Gastrocnemius medialis (tissue), 4 donors: ENCODE measurements at regions not wholly inside any gene's neighbourhood (a gene's known extent, or its start where the extent isn't known, plus 50 kb on each side); places are given as distances from the start of the nearest gene placed in this dataset.

ENCODE experiments used
- ATAC-seq, 2 donors: fragments of 150-250 bp; one replicate each; pipeline ENCODE4 v1.9.1; 2016
- DNase-seq, 2 donors: peaks; one replicate each; pipeline ENCODE4 v3.0.0-alpha.2; 2019
- H3K27ac ChIP-seq, 4 donors: fragments of 200-600 bp; sonication (generic); 1 replicate in 1 of 4; 2 replicates in 3 of 4; pipeline ENCODE4 v1.5.1; 2016 to 2018; ENCODE audit warnings: mild to moderate bottlenecking in 2 of 4, moderate library complexity in 1 of 4
- H3K27me3 ChIP-seq, 3 donors: fragments of 200-600 bp; sonication (generic) in 2 of 3; 1 replicate in 1 of 3; 2 replicates in 2 of 3; pipeline versions ENCODE4 v1.5.1 to v1.6.0; 2016 to 2019; ENCODE audit warnings: mild to moderate bottlenecking in 1 of 3, moderate library complexity in 1 of 3
- H3K36me3 ChIP-seq, 2 donors: fragments of 200-600 bp; sonication (generic) in 1 of 2; one replicate each; pipeline ENCODE4 v1.5.1; 2017 to 2018
- H3K4me1 ChIP-seq, 2 donors: fragments of 200-600 bp; sonication (generic) in 1 of 2; one replicate each; pipeline ENCODE4 v1.5.1; 2016 to 2017; ENCODE audit warnings: mild to moderate bottlenecking in 2 of 2
- H3K4me3 ChIP-seq, 4 donors: fragments of 200-600 bp; sonication (generic) in 3 of 4; 1 replicate in 1 of 4; 2 replicates in 3 of 4; pipeline ENCODE4 v1.5.1; 2016 to 2019; ENCODE audit warnings: mild to moderate bottlenecking in 2 of 4
- H3K9me3 ChIP-seq, 3 donors: fragments of 200-600 bp; sonication (generic) in 2 of 3; 1 replicate in 1 of 3; 2 replicates in 2 of 3; pipeline ENCODE4 v1.5.1; 2016 to 2019
- CTCF ChIP-seq, 5 experiments: fragments of 450-650 bp in 3 of 5; fragments of 200-600 bp in 2 of 5; sonication (generic) in 2 of 5; IDR thresholded peaks in 4 of 5; conservative IDR thresholded peaks in 1 of 5; 1 replicate in 4 of 5; 2 replicates in 1 of 5; pipeline ENCODE4 v1.5.1; 2016 to 2019; ENCODE audit warnings: antibody characterized with exemption in 5 of 5, mild to moderate bottlenecking in 3 of 5, moderate library complexity in 3 of 5
- POLR2A ChIP-seq, 2 donors: fragments of 450-650 bp; IDR thresholded peaks; one replicate each; pipeline ENCODE4 v1.6.1; 2017; ENCODE audit warnings: antibody characterized with exemption in 2 of 2, mild to moderate bottlenecking in 2 of 2, moderate library complexity in 2 of 2
- in situ Hi-C, 4 donors: fragments of 200-750 bp; cut with MboI; loops; one replicate each; pipeline versions ENCODE4 v1.15.0 to v1.8.0; 2017; ENCODE audit warnings: low sequenced_read_pairs in 4 of 4
- intact Hi-C: fragments of 100-400 bp; cut with DNase I; formaldehyde crosslinking; loops from one replicate; pipeline ENCODE4 v1.15.1; 2023; ENCODE audit warnings: low total_unique reads

- H3K4me3 ChIP-seq: no peak overlapping the region
- H3K27me3 ChIP-seq: no peaks in the 10 kb centered on the region
- in situ Hi-C loops (no loop called here), intact Hi-C loops (no loop called here)
- H3K36me3 ChIP-seq: no peaks in the 10 kb centered on the region
- H3K27ac ChIP-seq: no peak overlapping the region
- no peaks in the 10 kb centered on the region for H3K9me3 ChIP-seq
- no peak for TF ChIP-seq POLR2A (IDR thresholded peaks at IDR 0.05)
- no peak for TF ChIP-seq CTCF (IDR thresholded peaks at IDR 0.05 in 4 of 5, conservative IDR thresholded peaks at IDR 0.05 in 1 of 5)
- no peak for DNase-seq
- H3K4me1 ChIP-seq: peaks cover 4 to 16% of the 10 kb centered on the region in 2 donors
- ATAC-seq: no peak
These were observed 214.0 kb upstream of the BTG1 start for GRCh38 chr12:92359581-92360209.

DNA sequence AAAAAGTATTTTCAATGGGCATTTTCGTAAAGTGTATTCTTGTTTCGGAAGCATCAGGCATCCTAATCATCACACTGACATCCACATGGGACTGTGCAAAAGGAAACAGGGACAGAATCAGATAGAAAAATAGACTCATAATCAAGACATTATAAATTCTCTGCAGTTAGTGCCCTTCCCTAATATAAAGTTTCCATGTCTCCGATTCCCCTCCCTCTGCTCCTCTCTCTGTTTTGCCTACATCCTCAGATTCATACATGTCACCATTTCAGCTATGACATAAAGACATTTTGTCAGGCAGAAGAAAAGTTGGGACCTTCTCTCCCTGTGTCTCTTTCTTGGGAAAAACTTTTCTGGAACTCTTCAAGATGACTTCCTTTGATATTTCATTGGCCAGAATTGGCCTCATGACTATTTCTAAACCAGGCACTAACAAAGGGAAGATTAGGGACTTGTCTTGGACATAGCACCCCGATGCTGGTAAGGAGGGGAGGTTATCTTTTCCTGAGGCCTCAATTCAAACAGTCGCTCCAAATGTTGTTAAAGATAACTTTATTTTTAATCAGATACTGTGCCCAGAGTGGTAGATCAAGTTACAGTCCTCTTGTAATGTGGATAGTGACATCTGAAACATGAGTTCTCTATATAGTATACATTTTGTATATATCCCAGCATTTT, 212.1 kb upstream of the BTG1 start:
- intact Hi-C loops: no loop called here

GRCh38 chr12:92356425-92356824, 210.8 kb upstream of the BTG1 start:
- Histone ChIP-seq H3K4me3 (no peak overlapping the region), H3K4me1 (no peaks in the 10 kb centered on the region), H3K27ac (no peak overlapping the region), H3K36me3 (no peaks in the 10 kb centered on the region), H3K9me3 (no peaks in the 10 kb centered on the region), H3K27me3 (no peaks in the 10 kb centered on the region)
- in situ Hi-C loops: no loop called here
- intact Hi-C loops: no loop called here
- no peak for DNase-seq
- no peak for ATAC-seq
- TF ChIP-seq POLR2A (IDR thresholded peaks at IDR 0.05) (no peak), CTCF (IDR thresholded peaks at IDR 0.05 in 4 of 5, conservative IDR thresholded peaks at IDR 0.05 in 1 of 5) (no peak)

More for the DNA sequence above, 212.1 kb upstream of the BTG1 start:
- ATAC-seq: no peak
- Histone ChIP-seq H3K27ac (no peak overlapping the region), H3K36me3 (no peaks in the 10 kb centered on the region), H3K4me1 (no peaks in the 10 kb centered on the region), H3K27me3 (no peaks in the 10 kb centered on the region), H3K4me3 (no peak overlapping the region), H3K9me3 (no peaks in the 10 kb centered on the region)
- TF ChIP-seq POLR2A (IDR thresholded peaks at IDR 0.05) (no peak), CTCF (IDR thresholded peaks at IDR 0.05 in 4 of 5, conservative IDR thresholded peaks at IDR 0.05 in 1 of 5) (no peak)
- no peak for DNase-seq
- in situ Hi-C loops: no loop called here

DNA sequence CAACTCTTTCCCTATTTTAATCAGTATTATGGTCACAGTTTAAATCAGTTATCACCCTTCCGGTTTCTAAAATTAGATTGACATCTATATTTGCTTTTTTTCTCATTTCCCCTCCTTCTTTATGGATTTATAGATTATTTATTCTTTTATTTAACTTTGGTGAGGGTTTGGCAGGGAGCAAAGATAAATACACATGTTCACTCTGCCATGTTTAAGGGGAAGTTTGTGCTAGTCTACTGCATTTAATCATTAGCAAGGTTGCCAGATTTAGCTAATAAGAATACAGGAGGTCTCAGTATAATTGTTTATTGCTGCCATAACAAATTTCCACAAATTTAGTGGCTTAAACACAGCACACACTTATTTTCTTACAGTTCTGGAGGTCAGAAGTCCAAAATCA, 204.0 kb upstream of the BTG1 start:
- Histone ChIP-seq H3K9me3 (no peaks in the 10 kb centered on the region), H3K36me3 (no peaks in the 10 kb centered on the region), H3K27me3 (no peaks in the 10 kb centered on the region), H3K4me3 (no peak overlapping the region), H3K4me1 (no peaks in the 10 kb centered on the region), H3K27ac (no peak overlapping the region)
- intact Hi-C loops (no loop called here), in situ Hi-C loops (no loop called here)
- no peak for DNase-seq
- ATAC-seq: no peak
- no peak for TF ChIP-seq CTCF (IDR thresholded peaks at IDR 0.05 in 4 of 5, conservative IDR thresholded peaks at IDR 0.05 in 1 of 5)
- TF ChIP-seq POLR2A (IDR thresholded peaks at IDR 0.05): no peak
